Fibroblast of mammary gland (primary cell): ENCODE measurements at regions not wholly inside any gene's neighbourhood (a gene's known extent, or its start where the extent isn't known, plus 50 kb on each side); places are given as distances from the start of the nearest gene placed in this dataset.
"Not testable (repeated sequence)": the region's sequence is repeated elsewhere in the genome, so short reads cannot be mapped to it uniquely, and the experiment has no call there.

Source experiments
- DNase-seq: peaks from one replicate; pipeline ENCODE4 v3.0.0-alpha.2; 2010; ENCODE audit warnings: low read depth
- H3K4me3 ChIP-seq: 2 replicates; pipeline ENCODE4 v1.5.1; 2011; ENCODE audit warnings: low read depth, mild to moderate bottlenecking, low read length, moderate library complexity; ENCODE audit not compliant: control insufficient read depth
- CTCF ChIP-seq: conservative IDR thresholded peaks from 2 replicates; pipeline ENCODE4 v1.5.1; 2011; ENCODE audit warnings: low read depth, low read length, inconsistent platforms; ENCODE audit not compliant: control insufficient read depth, insufficient read depth

- no peak for TF ChIP-seq CTCF
- no peak overlapping the region for H3K4me3 ChIP-seq
- no peak for DNase-seq
Measured at GRCh38 chr14:25464772-25465171, 414.8 kb upstream of the STXBP6 start.

- H3K4me3 ChIP-seq, result no peak overlapping the region
- no peak for TF ChIP-seq CTCF
- DNase-seq, result no peak
Measured at GRCh38 chr14:25464078-25464477, 414.1 kb upstream of the STXBP6 start.

- H3K4me3 ChIP-seq, result no peak overlapping the region
- TF ChIP-seq CTCF, result no peak
- no peak for DNase-seq
Measured at GRCh38 chr14:25463480-25463879, 413.5 kb upstream of the STXBP6 start.

DNA sequence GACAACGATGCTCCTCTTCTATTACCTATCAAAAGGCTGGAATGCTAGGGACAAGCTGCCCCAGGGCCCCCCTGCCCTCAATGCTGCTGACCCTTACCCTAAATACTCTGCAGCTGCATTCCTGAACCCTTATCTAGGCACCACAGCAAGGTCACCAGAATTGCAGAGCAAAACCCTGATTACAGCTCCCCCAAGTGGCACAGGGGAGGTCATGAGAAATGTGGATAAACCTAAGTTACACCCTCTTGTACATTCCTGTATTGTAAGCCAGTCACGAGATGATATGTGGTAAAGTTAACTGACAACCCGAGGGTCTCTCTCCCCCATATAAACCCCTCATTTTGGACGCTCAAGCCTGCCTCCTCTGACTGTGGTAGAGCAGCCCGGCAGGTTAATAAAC, 411.8 kb upstream of the STXBP6 start:
- H3K4me3 ChIP-seq, result no peak overlapping the region
- TF ChIP-seq CTCF, result no peak
- DNase-seq, result no peak

DNA sequence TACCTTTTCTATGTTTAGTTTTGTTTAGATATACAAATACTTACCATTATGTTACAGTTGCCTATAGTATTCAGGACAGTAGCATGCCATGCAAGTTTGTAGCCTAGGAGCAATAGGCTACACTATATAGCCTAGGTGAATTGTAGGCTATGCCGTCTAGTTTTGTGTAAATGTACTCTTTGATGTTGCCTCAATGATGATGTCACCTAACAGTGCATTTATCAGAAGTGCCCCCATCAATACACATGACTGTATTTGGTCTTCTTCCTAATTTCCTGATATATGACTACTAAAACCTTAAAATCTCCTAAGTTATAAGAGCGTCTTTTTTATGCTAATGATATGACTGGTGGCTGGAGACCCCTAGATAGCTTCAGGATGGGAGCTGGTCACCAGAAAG, 394.4 kb upstream of the STXBP6 start:
- no peak for DNase-seq
- TF ChIP-seq CTCF, result no peak

DNA sequence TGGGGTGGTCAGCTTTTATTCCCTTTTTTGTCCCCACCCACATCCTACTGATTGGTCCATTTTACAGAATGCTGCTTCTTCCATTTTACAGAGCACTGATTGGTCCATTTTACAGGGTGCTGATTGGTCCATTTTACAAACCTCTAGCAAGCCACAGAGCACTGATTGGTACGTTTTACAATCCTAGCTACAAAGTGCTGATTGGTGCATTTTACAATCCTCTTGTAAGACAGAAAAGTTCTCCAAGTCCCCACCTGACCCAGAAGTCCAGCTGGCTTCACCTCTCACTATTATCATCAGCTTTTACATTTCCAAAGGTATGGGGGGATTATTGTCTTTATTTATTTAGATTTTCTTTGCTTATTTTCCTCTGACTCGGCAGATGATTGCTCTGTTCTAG, 390.4 kb upstream of the STXBP6 start:
- H3K4me3 ChIP-seq, DNase-seq: not testable (repeated sequence)

More for the DNA sequence above, 394.4 kb upstream of the STXBP6 start:
- H3K4me3 ChIP-seq, result no peak overlapping the region

DNA sequence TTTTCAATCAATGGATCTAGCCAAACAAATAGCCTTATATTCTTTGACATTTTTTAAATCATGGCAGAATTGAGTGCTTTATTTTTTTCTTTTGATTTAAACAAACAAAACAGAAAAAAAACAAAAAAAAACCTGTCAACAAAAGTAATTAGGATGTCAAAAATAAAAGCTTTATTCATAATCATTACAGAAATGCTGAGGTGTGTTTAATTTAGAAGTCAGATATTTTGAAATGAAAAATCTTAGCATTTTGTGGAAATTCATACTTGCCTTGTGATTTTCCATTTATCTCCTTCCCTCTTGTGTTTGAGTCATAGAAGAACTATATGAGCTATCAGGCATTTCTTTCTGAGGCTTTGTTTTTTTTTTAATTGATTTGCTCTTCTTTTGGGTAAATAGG, 387.0 kb upstream of the STXBP6 start:
- no peak for TF ChIP-seq CTCF
- no peak overlapping the region for H3K4me3 ChIP-seq
- DNase-seq, result no peak
